ENCODE measurements at regions not wholly inside any gene's neighbourhood (a gene's known extent, or its start where the extent isn't known, plus 50 kb on each side); places are given as distances from the start of the nearest gene placed in this dataset.

- Histone ChIP-seq H3K9me3 (ENCODE audit: control insufficient read depth in 2 of 3, insufficient read depth in 1 of 3, low read length in 3 of 3) (no peaks in the 10 kb centered on the region), H3K9ac (ENCODE audit: low read length in 3 of 3) (no peak overlapping the region), H3K36me3 (ENCODE audit: control insufficient read depth in 2 of 3, insufficient read depth in 3 of 3, low read length in 3 of 3) (no peaks in the 10 kb centered on the region), H3K27me3 (ENCODE audit: control insufficient read depth, insufficient read depth, low read length) (no peaks in the 10 kb centered on the region), H3K4me3 (ENCODE audit: low read length in 3 of 3) (no peak overlapping the region), H3K27ac (ENCODE audit: low read depth in 2 of 2, low read length in 2 of 2) (no peak overlapping the region), H3K4me1 (ENCODE audit: control insufficient read depth in 2 of 3, insufficient read depth in 2 of 3, low read depth in 1 of 3, low read length in 3 of 3) (no peaks in the 10 kb centered on the region)
- TF ChIP-seq CTCF (IDR thresholded peaks at IDR 0.05; ENCODE audit: borderline replicate concordance, extremely low read depth, insufficient read depth), result no peak
- no peak for FAIRE-seq
- peak in 1 of 5 donors; percentile 10 for DNase-seq
- intact Hi-C loops (cut with DNase I), result no loop called here
Observed at GRCh38 chr3:103002425-103003176, 567.8 kb downstream of the ZPLD1 start.

- FAIRE-seq, result no peak
- H3K4me1 ChIP-seq (ENCODE audit: control insufficient read depth in 2 of 3, insufficient read depth in 2 of 3, low read depth in 1 of 3, low read length in 3 of 3), result no peaks in the 10 kb centered on the region
- H3K9me3 ChIP-seq (ENCODE audit: control insufficient read depth in 2 of 3, insufficient read depth in 1 of 3, low read length in 3 of 3), result no peaks in the 10 kb centered on the region
- H3K9ac ChIP-seq (ENCODE audit: low read length in 3 of 3), result no peak overlapping the region
- DNase-seq, result peak in 3 of 5 donors; percentile 11 to 65 (median 26)
- no peaks in the 10 kb centered on the region for H3K36me3 ChIP-seq (ENCODE audit: control insufficient read depth in 2 of 3, insufficient read depth in 3 of 3, low read length in 3 of 3)
- H3K4me3 ChIP-seq (ENCODE audit: low read length in 3 of 3), result no peak overlapping the region
- no peaks in the 10 kb centered on the region for H3K27me3 ChIP-seq (ENCODE audit: control insufficient read depth, insufficient read depth, low read length)
- TF ChIP-seq CTCF (IDR thresholded peaks at IDR 0.05; ENCODE audit: borderline replicate concordance, extremely low read depth, insufficient read depth), result no peak
- no peak overlapping the region for H3K27ac ChIP-seq (ENCODE audit: low read depth in 2 of 2, low read length in 2 of 2)
- intact Hi-C loops (cut with DNase I), result no loop called here
Observed at GRCh38 chr3:103006526-103007183, 571.8 kb downstream of the ZPLD1 start.

GRCh38 chr3:103009609-103010008, 574.8 kb downstream of the ZPLD1 start:
- no peak for DNase-seq
- Histone ChIP-seq H3K4me1 (ENCODE audit: control insufficient read depth in 2 of 3, insufficient read depth in 2 of 3, low read depth in 1 of 3, low read length in 3 of 3) (no peaks in the 10 kb centered on the region), H3K9ac (ENCODE audit: low read length in 3 of 3) (no peak overlapping the region), H3K36me3 (ENCODE audit: control insufficient read depth in 2 of 3, insufficient read depth in 3 of 3, low read length in 3 of 3) (no peaks in the 10 kb centered on the region), H3K27me3 (ENCODE audit: control insufficient read depth, insufficient read depth, low read length) (no peaks in the 10 kb centered on the region), H3K4me3 (ENCODE audit: low read length in 3 of 3) (no peak overlapping the region), H3K9me3 (ENCODE audit: control insufficient read depth in 2 of 3, insufficient read depth in 1 of 3, low read length in 3 of 3) (no peaks in the 10 kb centered on the region), H3K27ac (ENCODE audit: low read depth in 2 of 2, low read length in 2 of 2) (no peak overlapping the region)
- intact Hi-C loops (cut with DNase I), result no loop called here
- TF ChIP-seq CTCF (IDR thresholded peaks at IDR 0.05; ENCODE audit: borderline replicate concordance, extremely low read depth, insufficient read depth), result no peak
- no peak for FAIRE-seq
